ENCODE measurements at regions not wholly inside any gene's neighbourhood (a gene's known extent, or its start where the extent isn't known, plus 50 kb on each side); places are given as distances from the start of the nearest gene placed in this dataset.
"Not testable (repeated sequence)": the region's sequence is repeated elsewhere in the genome, so short reads cannot be mapped to it uniquely, and the experiment has no call there.

GRCh38 chr7:67371429-67372305 lies 375.0 kb downstream of the TYW1 start:
- H3K4me1 ChIP-seq (replicated peaks in 1 of 2) = no peaks in the 10 kb centered on the region
- in situ Hi-C loops (cut with MboI; ENCODE audit: low pct_unique_long_range_greater_than_20kb in 2 of 9, low sequenced_read_pairs in 9 of 9, unreplicated experiment in 9 of 9) = no loop called here
- H3K27ac ChIP-seq = no peak overlapping the region
- peak; percentile 93 to 100 (median 99) for ATAC-seq (replicated peaks in 6 of 8)
- 17 to 51% (median 29%) methylated on average over 2 to 16 of the region's 18 CpGs; no CpG with 5 or more reads in 1 of the 10 experiments for WGBS, 10 experiments
- no peak overlapping the region for H3K4me3 ChIP-seq

GRCh38 chr7:67373389-67373788 lies 376.8 kb downstream of the TYW1 start:
- in situ Hi-C loops (cut with MboI; ENCODE audit: low pct_unique_long_range_greater_than_20kb in 2 of 9, low sequenced_read_pairs in 9 of 9, unreplicated experiment in 9 of 9); H3K4me3 ChIP-seq; ATAC-seq (replicated peaks in 6 of 8); H3K27ac ChIP-seq; H3K4me1 ChIP-seq (replicated peaks in 1 of 2): not testable (repeated sequence)
- WGBS, 10 experiments = 0 to 84% (median 43%) methylated on average over 1 to 3 of the region's 3 CpGs; no CpG with 5 or more reads in 1 of the 10 experiments

GRCh38 chr7:67375427-67375826 lies 378.8 kb downstream of the TYW1 start:
- no peak for ATAC-seq (replicated peaks in 6 of 8)

GRCh38 chr7:67377939-67378862 lies 381.6 kb downstream of the TYW1 start:
- Histone ChIP-seq H3K4me3 (no peak overlapping the region), H3K4me1 (replicated peaks in 1 of 2) (peaks cover 2 to 3% of the 10 kb centered on the region in 2 donors), H3K27ac (no peak overlapping the region)
- in situ Hi-C loops (cut with MboI; ENCODE audit: low pct_unique_long_range_greater_than_20kb in 2 of 9, low sequenced_read_pairs in 9 of 9, unreplicated experiment in 9 of 9) = no loop called here
- ATAC-seq (replicated peaks in 6 of 8) = peak; percentile 85 to 100 (median 98)
- WGBS, 10 experiments = 12 to 90% (median 45%) methylated on average over 1 to 8 of the region's 16 CpGs; no CpG with 5 or more reads in 4 of the 10 experiments

More at GRCh38 chr7:67375427-67375826, 378.8 kb downstream of the TYW1 start:
- H3K4me1 ChIP-seq (replicated peaks in 1 of 2) = peaks cover 2 to 3% of the 10 kb centered on the region in 2 donors
- WGBS, 10 experiments = 0 to 89% (median 70%) methylated on average over 1 to 5 of the region's 5 CpGs; no CpG with 5 or more reads in 4 of the 10 experiments
- H3K4me3 ChIP-seq = no peak overlapping the region
- H3K27ac ChIP-seq = no peak overlapping the region
- in situ Hi-C loops (cut with MboI; ENCODE audit: low pct_unique_long_range_greater_than_20kb in 2 of 9, low sequenced_read_pairs in 9 of 9, unreplicated experiment in 9 of 9) = no loop called here

GRCh38 chr7:67380326-67380725 lies 383.7 kb downstream of the TYW1 start:
- Histone ChIP-seq H3K4me3 (no peak overlapping the region), H3K4me1 (replicated peaks in 1 of 2) (peaks cover 2 to 3% of the 10 kb centered on the region in 2 donors), H3K27ac (no peak overlapping the region)
- no peak for ATAC-seq (replicated peaks in 6 of 8)
- 0 to 100% (median 71%) methylated on average over 1 to 3 of the region's 4 CpGs; no CpG with 5 or more reads in 4 of the 10 experiments for WGBS, 10 experiments
- in situ Hi-C loops (cut with MboI; ENCODE audit: low pct_unique_long_range_greater_than_20kb in 2 of 9, low sequenced_read_pairs in 9 of 9, unreplicated experiment in 9 of 9) = no loop called here

- in situ Hi-C loops (cut with MboI; ENCODE audit: low pct_unique_long_range_greater_than_20kb in 2 of 9, low sequenced_read_pairs in 9 of 9, unreplicated experiment in 9 of 9) = no loop called here
- no peak overlapping the region for H3K4me3 ChIP-seq
- 0 to 100% (median 76%) methylated on average over 1 to 3 of the region's 4 CpGs; no CpG with 5 or more reads in 3 of the 10 experiments for WGBS, 10 experiments
- H3K27ac ChIP-seq = no peak overlapping the region
- peaks cover 2 to 3% of the 10 kb centered on the region in 2 donors for H3K4me1 ChIP-seq (replicated peaks in 1 of 2)
- no peak for ATAC-seq (replicated peaks in 6 of 8)
Observed at GRCh38 chr7:67380858-67381257, 384.2 kb downstream of the TYW1 start.

GRCh38 chr7:67387851-67388250 lies 391.2 kb downstream of the TYW1 start:
- Histone ChIP-seq H3K4me1 (replicated peaks in 1 of 2) (no peaks in the 10 kb centered on the region), H3K27ac (no peak overlapping the region), H3K4me3 (no peak overlapping the region)
- ATAC-seq (replicated peaks in 6 of 8) = no peak
- 0 to 94% (median 53%) methylated on average over 1 to 4 of the region's 4 CpGs; no CpG with 5 or more reads in 1 of the 10 experiments for WGBS, 10 experiments
- in situ Hi-C loops (cut with MboI; ENCODE audit: low pct_unique_long_range_greater_than_20kb in 2 of 9, low sequenced_read_pairs in 9 of 9, unreplicated experiment in 9 of 9) = no loop called here

- Histone ChIP-seq H3K27ac (no peak overlapping the region), H3K4me3 (no peak overlapping the region), H3K4me1 (replicated peaks in 1 of 2) (no peaks in the 10 kb centered on the region)
- ATAC-seq (replicated peaks in 6 of 8) = no peak
- in situ Hi-C loops (cut with MboI; ENCODE audit: low pct_unique_long_range_greater_than_20kb in 2 of 9, low sequenced_read_pairs in 9 of 9, unreplicated experiment in 9 of 9) = no loop called here
- 20 to 82% (median 69%) methylated on average over 1 to 15 of the region's 19 CpGs; no CpG with 5 or more reads in 2 of the 10 experiments for WGBS, 10 experiments
Observed at GRCh38 chr7:67391168-67391567, 394.5 kb downstream of the TYW1 start.

- H3K27ac ChIP-seq = no peak overlapping the region
- H3K4me3 ChIP-seq = no peak overlapping the region
- WGBS, 10 experiments = 55 to 100% (median 64%) methylated on average over 1 to 11 of the region's 16 CpGs; no CpG with 5 or more reads in 1 of the 10 experiments
- H3K4me1 ChIP-seq (replicated peaks in 1 of 2) = no peaks in the 10 kb centered on the region
- no peak for ATAC-seq (replicated peaks in 6 of 8)
- in situ Hi-C loops (cut with MboI; ENCODE audit: low pct_unique_long_range_greater_than_20kb in 2 of 9, low sequenced_read_pairs in 9 of 9, unreplicated experiment in 9 of 9) = no loop called here
Observed at GRCh38 chr7:67392596-67393438, 396.2 kb downstream of the TYW1 start.

- H3K4me1 ChIP-seq (replicated peaks in 1 of 2) = no peaks in the 10 kb centered on the region
- H3K4me3 ChIP-seq = no peak overlapping the region
- in situ Hi-C loops (cut with MboI; ENCODE audit: low pct_unique_long_range_greater_than_20kb in 2 of 9, low sequenced_read_pairs in 9 of 9, unreplicated experiment in 9 of 9) = no loop called here
- WGBS, 10 experiments = 0 to 100% (median 57%) methylated on average over 1 of the region's 1 CpG; no CpG with 5 or more reads in 4 of the 10 experiments
- H3K27ac ChIP-seq = no peak overlapping the region
- ATAC-seq (replicated peaks in 6 of 8) = no peak
Observed at GRCh38 chr7:67393903-67394302, 397.3 kb downstream of the TYW1 start.

GRCh38 chr7:67398916-67399315 lies 402.3 kb downstream of the TYW1 start:
- no peak for ATAC-seq (replicated peaks in 6 of 8)
- WGBS, 10 experiments = 21 to 80% (median 65%) methylated on average over 1 to 6 of the region's 7 CpGs; no CpG with 5 or more reads in 5 of the 10 experiments
- Histone ChIP-seq H3K4me1 (replicated peaks in 1 of 2) (no peaks in the 10 kb centered on the region), H3K4me3 (no peak overlapping the region), H3K27ac (no peak overlapping the region)
- in situ Hi-C loops (cut with MboI; ENCODE audit: low pct_unique_long_range_greater_than_20kb in 2 of 9, low sequenced_read_pairs in 9 of 9, unreplicated experiment in 9 of 9) = no loop called here

- H3K4me3 ChIP-seq = no peak overlapping the region
- WGBS, 10 experiments = 25 to 90% (median 60%) methylated on average over 1 to 3 of the region's 3 CpGs; no CpG with 5 or more reads in 1 of the 10 experiments
- no peak for ATAC-seq (replicated peaks in 6 of 8)
- H3K27ac ChIP-seq = no peak overlapping the region
- in situ Hi-C loops (cut with MboI; ENCODE audit: low pct_unique_long_range_greater_than_20kb in 2 of 9, low sequenced_read_pairs in 9 of 9, unreplicated experiment in 9 of 9) = no loop called here
- H3K4me1 ChIP-seq (replicated peaks in 1 of 2) = peaks cover 0 to 1% of the 10 kb centered on the region in 2 donors
Observed at GRCh38 chr7:67401492-67401891, 404.9 kb downstream of the TYW1 start.

Data from motor neuron (in vitro differentiated cells).